ENCODE measurements at regions not wholly inside any gene's neighbourhood (a gene's known extent, or its start where the extent isn't known, plus 50 kb on each side); places are given as distances from the start of the nearest gene placed in this dataset.

DNA sequence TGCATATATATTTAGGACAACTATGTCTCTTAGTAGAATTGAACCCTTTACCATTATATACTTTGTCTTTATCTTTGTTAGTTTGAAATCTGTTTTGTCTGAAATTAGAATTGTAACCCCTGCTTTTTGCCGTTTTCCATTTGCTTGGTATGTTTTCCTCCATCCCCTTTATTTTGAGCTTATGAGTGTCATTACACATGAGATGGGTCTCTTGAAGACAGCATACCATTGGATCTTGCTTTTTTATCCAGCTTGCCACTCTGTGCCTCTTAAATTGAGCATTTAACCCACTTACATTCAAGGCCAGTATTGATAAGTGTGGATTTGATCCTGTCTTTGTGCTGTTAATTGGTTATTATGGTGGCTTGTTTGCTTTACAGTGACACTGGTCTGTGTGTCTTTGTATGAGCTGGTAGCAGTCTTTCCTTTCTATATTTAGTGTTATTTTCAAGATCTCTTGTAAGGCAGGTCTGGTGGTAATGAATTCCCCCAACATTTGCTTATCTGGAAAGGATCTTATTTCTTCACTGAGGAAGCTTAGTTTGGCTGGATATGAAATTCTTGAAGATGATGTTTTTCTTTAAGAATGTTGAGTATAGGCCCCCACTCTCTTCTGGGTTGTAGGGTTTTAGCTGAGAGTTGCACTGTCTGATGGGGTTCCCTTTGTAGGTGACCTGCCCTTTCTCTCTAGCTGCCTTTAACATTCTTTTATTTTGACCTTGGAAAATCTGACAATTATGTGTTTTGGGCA lies 149.5 kb downstream of the AHR start:
- Histone ChIP-seq H3K27me3 (no peaks in the 10 kb centered on the region), H3K9me3 (peaks cover 0 to 16% (median 14%) of the 10 kb centered on the region in 4 donors), H3K27ac (replicated peaks in 1 of 4) (no peak overlapping the region), H3K36me3 (no peaks in the 10 kb centered on the region), H3K4me1 (no peaks in the 10 kb centered on the region), H3K4me3 (no peak overlapping the region)
- intact Hi-C loops (cut with DNase I) = no loop called here
- DNase-seq (ENCODE audit: extremely low spot score) = no peak
- WGBS = 90% methylated on average over 1 of the region's 1 CpG
- TF ChIP-seq POLR2AphosphoS5 (IDR thresholded peaks at IDR 0.05) = no peak
- TF ChIP-seq, protein P1, sequence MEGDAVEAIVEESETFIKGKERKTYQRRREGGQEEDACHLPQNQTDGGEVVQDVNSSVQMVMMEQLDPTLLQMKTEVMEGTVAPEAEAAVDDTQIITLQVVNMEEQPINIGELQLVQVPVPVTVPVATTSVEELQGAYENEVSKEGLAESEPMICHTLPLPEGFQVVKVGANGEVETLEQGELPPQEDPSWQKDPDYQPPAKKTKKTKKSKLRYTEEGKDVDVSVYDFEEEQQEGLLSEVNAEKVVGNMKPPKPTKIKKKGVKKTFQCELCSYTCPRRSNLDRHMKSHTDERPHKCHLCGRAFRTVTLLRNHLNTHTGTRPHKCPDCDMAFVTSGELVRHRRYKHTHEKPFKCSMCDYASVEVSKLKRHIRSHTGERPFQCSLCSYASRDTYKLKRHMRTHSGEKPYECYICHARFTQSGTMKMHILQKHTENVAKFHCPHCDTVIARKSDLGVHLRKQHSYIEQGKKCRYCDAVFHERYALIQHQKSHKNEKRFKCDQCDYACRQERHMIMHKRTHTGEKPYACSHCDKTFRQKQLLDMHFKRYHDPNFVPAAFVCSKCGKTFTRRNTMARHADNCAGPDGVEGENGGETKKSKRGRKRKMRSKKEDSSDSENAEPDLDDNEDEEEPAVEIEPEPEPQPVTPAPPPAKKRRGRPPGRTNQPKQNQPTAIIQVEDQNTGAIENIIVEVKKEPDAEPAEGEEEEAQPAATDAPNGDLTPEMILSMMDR (IDR thresholded peaks at IDR 0.05) = no peak
- TF ChIP-seq POLR2A (IDR thresholded peaks at IDR 0.05; ENCODE audit: low read depth) = no peak
- TF ChIP-seq EP300 (IDR thresholded peaks at IDR 0.05) = no peak

DNA sequence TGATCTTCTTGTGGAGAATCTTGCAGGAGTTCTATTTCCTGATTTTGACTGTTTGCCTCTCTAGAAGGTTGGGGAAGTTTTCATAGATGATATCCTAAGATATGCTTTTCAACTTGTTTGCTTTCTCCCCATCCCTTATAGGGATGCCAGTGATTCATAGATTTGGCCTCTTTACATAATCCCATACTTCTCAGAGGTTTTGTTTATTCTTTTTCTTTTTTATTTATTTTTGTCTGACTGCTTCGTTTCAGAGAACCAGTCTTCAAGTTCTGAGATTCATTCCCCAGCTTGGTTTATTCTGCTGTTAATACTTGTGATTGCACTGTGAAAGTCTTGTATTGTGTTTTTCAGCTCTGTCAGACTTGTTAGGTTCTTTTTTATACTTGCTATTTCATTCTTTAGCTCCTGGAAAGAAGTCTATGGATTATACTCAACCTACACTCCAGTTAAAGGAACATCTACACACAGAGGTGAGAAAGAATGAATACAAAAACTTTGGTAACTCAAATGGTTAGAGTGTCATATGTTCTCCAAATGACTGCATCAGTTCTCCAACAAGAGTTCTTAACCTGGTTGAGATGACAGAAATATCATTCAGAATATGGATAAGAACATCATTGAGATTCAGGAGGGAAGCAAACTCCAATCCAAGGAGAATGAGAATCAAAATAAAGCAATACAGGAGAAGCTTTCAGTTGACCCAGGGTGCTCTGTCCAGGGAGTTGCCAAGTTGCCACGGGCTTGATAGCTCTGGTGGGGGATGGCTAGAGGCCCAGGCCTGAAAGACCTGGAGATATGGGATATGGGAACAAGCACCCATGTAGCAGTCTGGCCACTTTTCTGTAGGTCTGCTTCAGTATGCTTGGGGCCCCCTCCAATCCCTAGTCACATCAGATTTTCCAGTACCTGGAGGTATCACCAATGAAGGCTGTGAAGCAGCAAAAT lies 150.3 kb downstream of the AHR start:
- WGBS = 55% methylated on average over 2 of the region's 2 CpGs
- H3K27me3 ChIP-seq = no peaks in the 10 kb centered on the region
- H3K27ac ChIP-seq (replicated peaks in 1 of 4) = no peak overlapping the region
- DNase-seq (ENCODE audit: extremely low spot score) = no peak
- TF ChIP-seq, protein P1 (IDR thresholded peaks at IDR 0.05) = no peak
- TF ChIP-seq POLR2AphosphoS5 (IDR thresholded peaks at IDR 0.05) = no peak
- no peak for TF ChIP-seq EP300 (IDR thresholded peaks at IDR 0.05)
- no peak for TF ChIP-seq POLR2A (IDR thresholded peaks at IDR 0.05; ENCODE audit: low read depth)
- H3K9me3 ChIP-seq = peaks cover 0 to 16% (median 14%) of the 10 kb centered on the region in 4 donors
- no peak overlapping the region for H3K4me3 ChIP-seq
- H3K36me3 ChIP-seq = no peaks in the 10 kb centered on the region
- no peaks in the 10 kb centered on the region for H3K4me1 ChIP-seq
- intact Hi-C loops (cut with DNase I) = no loop called here

DNA sequence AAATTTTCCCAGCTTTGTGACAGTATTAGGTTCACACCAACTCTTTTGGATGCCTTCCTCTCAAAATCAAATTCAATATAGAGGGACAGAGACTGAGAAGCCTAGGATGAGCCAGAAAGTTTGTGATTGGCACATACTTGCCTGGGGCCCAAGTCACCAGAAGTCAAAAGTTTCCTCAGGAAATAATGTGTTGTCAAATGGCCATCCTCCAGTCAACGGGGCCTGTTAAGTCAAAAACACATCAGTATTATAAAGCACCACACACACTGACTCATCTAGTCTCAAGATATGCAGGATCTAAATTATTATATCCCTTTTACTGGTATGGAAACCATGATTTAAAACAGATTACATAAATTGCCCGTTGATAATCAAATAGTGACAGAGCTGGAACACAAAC lies 158.1 kb downstream of the AHR start:
- Histone ChIP-seq H3K27me3 (no peaks in the 10 kb centered on the region), H3K4me3 (no peak overlapping the region), H3K27ac (replicated peaks in 1 of 4) (no peak overlapping the region), H3K36me3 (no peaks in the 10 kb centered on the region), H3K4me1 (no peaks in the 10 kb centered on the region), H3K9me3 (peaks cover 0 to 5% (median 0%) of the 10 kb centered on the region in 4 donors)
- TF ChIP-seq, protein P1 (IDR thresholded peaks at IDR 0.05) = no peak
- TF ChIP-seq EP300 (IDR thresholded peaks at IDR 0.05) = no peak
- no peak for TF ChIP-seq POLR2AphosphoS5 (IDR thresholded peaks at IDR 0.05)
- TF ChIP-seq POLR2A (IDR thresholded peaks at IDR 0.05; ENCODE audit: low read depth) = no peak
- DNase-seq (ENCODE audit: extremely low spot score) = no peak
- intact Hi-C loops (cut with DNase I) = no loop called here
- WGBS = 38% methylated on average over 2 of the region's 2 CpGs

DNA sequence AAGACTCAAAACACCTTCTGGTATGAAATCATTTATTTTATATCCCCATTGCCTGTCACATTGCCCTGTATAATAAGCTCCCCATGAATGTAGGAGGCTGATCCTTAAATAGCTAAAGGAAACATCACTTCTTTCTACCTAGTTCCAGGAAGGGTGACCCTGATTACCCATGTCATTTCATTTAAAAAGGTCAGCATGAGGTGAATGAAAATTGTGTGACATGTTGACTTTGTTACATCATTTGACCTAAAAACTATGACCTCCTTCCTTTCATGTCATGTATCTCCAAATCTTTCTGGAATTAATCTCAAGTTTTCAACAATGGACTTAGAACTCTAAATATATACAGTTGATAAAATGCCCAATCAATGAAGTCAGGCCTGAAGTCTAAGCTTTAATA lies 161.5 kb downstream of the AHR start:
- Histone ChIP-seq H3K4me3 (no peak overlapping the region), H3K9me3 (peaks cover 0 to 5% (median 0%) of the 10 kb centered on the region in 4 donors), H3K36me3 (no peaks in the 10 kb centered on the region), H3K27me3 (no peaks in the 10 kb centered on the region), H3K4me1 (no peaks in the 10 kb centered on the region), H3K27ac (replicated peaks in 1 of 4) (no peak overlapping the region)
- no peak for TF ChIP-seq EP300 (IDR thresholded peaks at IDR 0.05)
- TF ChIP-seq POLR2A (IDR thresholded peaks at IDR 0.05; ENCODE audit: low read depth) = no peak
- no peak for TF ChIP-seq POLR2AphosphoS5 (IDR thresholded peaks at IDR 0.05)
- TF ChIP-seq, protein P1 (IDR thresholded peaks at IDR 0.05) = no peak
- no peak for DNase-seq (ENCODE audit: extremely low spot score)
- intact Hi-C loops (cut with DNase I) = no loop called here

All from esophagus muscularis mucosa (tissue), 4 donors.